HL-60 (cell line): ENCODE measurements at regions not wholly inside any gene's neighbourhood (a gene's known extent, or its start where the extent isn't known, plus 50 kb on each side); places are given as distances from the start of the nearest gene placed in this dataset.

Experiments used
- DNase-seq, 2 experiments: peaks; one replicate each; pipeline ENCODE4 v3.0.0-alpha.2; 2010 to 2020; ENCODE audit warnings: low read depth in 1 of 2, low spot score in 1 of 2
- H3K27ac ChIP-seq: fragments of 250-450 bp; sonication (Bioruptor Pico); replicated peaks from 2 replicates; pipeline ENCODE4 v1.5.1; 2020; ENCODE audit warnings: mild to moderate bottlenecking, moderate library complexity
- H3K27me3 ChIP-seq: fragments of 250-450 bp; sonication (Bioruptor Pico); 2 replicates; pipeline ENCODE4 v1.5.1; 2021; ENCODE audit warnings: mild to moderate bottlenecking, moderate library complexity; ENCODE audit not compliant: insufficient read depth, poor library complexity, severe bottlenecking
- H3K4me3 ChIP-seq: replicated peaks from 2 replicates; pipeline ENCODE4 v1.5.1; 2011; ENCODE audit warnings: mild to moderate bottlenecking, control low read depth, low read length; ENCODE audit not compliant: insufficient read depth
- CTCF ChIP-seq: IDR thresholded peaks from one replicate; pipeline ENCODE4 v1.5.1; 2011; ENCODE audit warnings: low read length, control low read depth, inconsistent platforms; ENCODE audit not compliant: insufficient read depth
- GABPA ChIP-seq: IDR thresholded peaks from 2 replicates; pipeline ENCODE4 v1.6.1; 2012; ENCODE audit warnings: low read depth
- POLR2AphosphoS5 ChIP-seq: IDR thresholded peaks from 2 replicates; pipeline ENCODE4 v1.6.1; 2012; ENCODE audit warnings: low read depth
- REST ChIP-seq: IDR thresholded peaks from 2 replicates; pipeline ENCODE4 v1.6.1; 2012; ENCODE audit warnings: low read depth; ENCODE audit not compliant: insufficient replicate concordance
- SPI1 ChIP-seq: IDR thresholded peaks from 2 replicates; pipeline ENCODE4 v1.6.1; 2012; ENCODE audit warnings: low read depth, mild to moderate bottlenecking, borderline replicate concordance

- no peak for TF ChIP-seq POLR2AphosphoS5
- TF ChIP-seq REST: no peak
- TF ChIP-seq SPI1: peak; percentile 69
- no peak for TF ChIP-seq CTCF
- TF ChIP-seq GABPA: no peak
- H3K27me3 ChIP-seq: no peaks in the 10 kb centered on the region
- no peak overlapping the region for H3K4me3 ChIP-seq
- H3K27ac ChIP-seq: peak overlapping the region; percentile 92
- no peak for DNase-seq
Observed at GRCh38 chr5:17398866-17399835, 98.9 kb upstream of the TAF11L2 start.

- Histone ChIP-seq H3K27me3 (no peaks in the 10 kb centered on the region), H3K4me3 (no peak overlapping the region), H3K27ac (peak overlapping the region; percentile 92)
- no peak for TF ChIP-seq POLR2AphosphoS5
- TF ChIP-seq SPI1: no peak
- TF ChIP-seq CTCF: no peak
- TF ChIP-seq GABPA: no peak
- no peak for TF ChIP-seq REST
- peak in 1 of 2 experiments; percentile 67 for DNase-seq
Observed at GRCh38 chr5:17399931-17400330, 98.1 kb upstream of the TAF11L2 start.

GRCh38 chr5:17400724-17401469 is 97.1 kb upstream of the TAF11L2 start:
- no peaks in the 10 kb centered on the region for H3K27me3 ChIP-seq
- no peak overlapping the region for H3K4me3 ChIP-seq
- DNase-seq: peak; percentile 68 to 88
- TF ChIP-seq REST (no peak), GABPA (no peak), POLR2AphosphoS5 (0 out of 2 replicates have a peak, but pooled peaks have one; percentile 38), SPI1 (peak; percentile 78; the same call in 1 of the 2 replicates), CTCF (no peak)
- H3K27ac ChIP-seq: peak overlapping the region; percentile 92
